H9 (cell line): ENCODE measurements at regions not wholly inside any gene's neighbourhood (a gene's known extent, or its start where the extent isn't known, plus 50 kb on each side); places are given as distances from the start of the nearest gene placed in this dataset.

Experiments used
- DNase-seq: peaks from one replicate; pipeline ENCODE4 v3.0.0-alpha.2; 2017
- H2AFZ ChIP-seq: one replicate; pipeline ENCODE4 v1.6.1; 2013; ENCODE audit warnings: mild to moderate bottlenecking, low read length, control low read depth, moderate library complexity
- H2AK5ac ChIP-seq: 2 replicates; pipeline ENCODE4 v1.6.1; 2013; ENCODE audit warnings: low read length, control low read depth, mixed read lengths; ENCODE audit not compliant: insufficient read length
- H2BK120ac ChIP-seq: one replicate; pipeline ENCODE4 v1.6.1; 2013; ENCODE audit warnings: low read depth, mild to moderate bottlenecking, low read length, control low read depth, inconsistent platforms; ENCODE audit not compliant: poor library complexity, severe bottlenecking
- H2BK12ac ChIP-seq: 2 replicates; pipeline ENCODE4 v1.6.1; 2013; ENCODE audit warnings: low read length, control low read depth, mixed read lengths, low read depth; ENCODE audit not compliant: insufficient read length
- H2BK15ac ChIP-seq: 2 replicates; pipeline ENCODE4 v1.6.1; 2013; ENCODE audit warnings: low read depth, low read length, control low read depth
- H2BK20ac ChIP-seq: one replicate; pipeline ENCODE4 v1.6.1; 2013; ENCODE audit warnings: low read depth, mild to moderate bottlenecking, low read length, control low read depth, inconsistent platforms; ENCODE audit not compliant: poor library complexity, severe bottlenecking
- H2BK5ac ChIP-seq: 2 replicates; pipeline ENCODE4 v1.6.1; 2013; ENCODE audit warnings: low read length, control low read depth, mixed read lengths; ENCODE audit not compliant: insufficient read length
- H3K14ac ChIP-seq: 2 replicates; pipeline ENCODE4 v1.6.1; 2013; ENCODE audit warnings: low read length, control low read depth; ENCODE audit not compliant: insufficient read depth
- H3K18ac ChIP-seq: 2 replicates; pipeline ENCODE4 v1.6.1; 2013; ENCODE audit warnings: low read depth, mild to moderate bottlenecking, mixed read lengths, low read length, control low read depth; ENCODE audit not compliant: insufficient read length
- H3K23ac ChIP-seq: 2 replicates; pipeline ENCODE4 v1.6.1; 2013; ENCODE audit warnings: low read length, control low read depth, mixed read lengths, low read depth; ENCODE audit not compliant: insufficient read length
- H3K23me2 ChIP-seq: 2 replicates; pipeline ENCODE4 v1.6.1; 2013; ENCODE audit warnings: low read depth, mild to moderate bottlenecking, mixed read lengths, low read length, control low read depth; ENCODE audit not compliant: insufficient read length, poor library complexity, severe bottlenecking
- H3K27ac ChIP-seq: 2 replicates; pipeline ENCODE4 v1.5.1; 2013; ENCODE audit warnings: low read length, control low read depth, mixed read lengths, low read depth; ENCODE audit not compliant: insufficient read length
- H3K27me3 ChIP-seq: 2 replicates; pipeline ENCODE4 v1.6.1; 2013; ENCODE audit warnings: low read length, control low read depth, inconsistent platforms; ENCODE audit not compliant: insufficient read depth
- H3K4ac ChIP-seq: 2 replicates; pipeline ENCODE4 v1.6.1; 2013; ENCODE audit warnings: low read depth, mild to moderate bottlenecking, control low read depth, inconsistent platforms, low read length, moderate library complexity
- H3K4me1 ChIP-seq: 2 replicates; pipeline ENCODE4 v1.6.1; 2013; ENCODE audit warnings: low read length, control low read depth, inconsistent platforms; ENCODE audit not compliant: insufficient read depth
- H3K4me2 ChIP-seq: 2 replicates; pipeline ENCODE4 v1.6.1; 2013; ENCODE audit warnings: low read length, control low read depth, mixed read lengths; ENCODE audit not compliant: insufficient read length, insufficient read depth
- H3K56ac ChIP-seq: 2 replicates; pipeline ENCODE4 v1.6.1; 2013; ENCODE audit warnings: low read depth, mild to moderate bottlenecking, mixed read lengths, low read length, control low read depth; ENCODE audit not compliant: insufficient read length
- H3K79me1 ChIP-seq: 2 replicates; pipeline ENCODE4 v1.6.1; 2013; ENCODE audit warnings: low read depth, mild to moderate bottlenecking, moderate library complexity, low read length, control low read depth, inconsistent platforms; ENCODE audit not compliant: insufficient read depth, poor library complexity, severe bottlenecking
- H3K79me2 ChIP-seq: 2 replicates; pipeline ENCODE4 v1.6.1; 2013; ENCODE audit warnings: low read length, control low read depth, inconsistent platforms; ENCODE audit not compliant: insufficient read depth
- H3K9ac ChIP-seq: 2 replicates; pipeline ENCODE4 v1.6.1; 2013; ENCODE audit warnings: low read length, control low read depth, mixed read lengths; ENCODE audit not compliant: insufficient read length; ENCODE audit errors: extremely low read depth
- H3K9me3 ChIP-seq: one replicate; pipeline ENCODE4 v1.6.1; 2013; ENCODE audit warnings: low read depth, low read length, inconsistent platforms; ENCODE audit not compliant: control insufficient read depth
- H3T11ph ChIP-seq: one replicate; pipeline ENCODE4 v1.6.1; 2013; ENCODE audit warnings: mild to moderate bottlenecking, low read length, control low read depth, inconsistent platforms
- H4K20me1 ChIP-seq: one replicate; pipeline ENCODE4 v1.6.1; 2013; ENCODE audit not compliant: control insufficient read depth, insufficient read length, insufficient read depth
- H4K5ac ChIP-seq: 2 replicates; pipeline ENCODE4 v1.6.1; 2013; ENCODE audit warnings: low read depth, mild to moderate bottlenecking, mixed read lengths, low read length, control low read depth; ENCODE audit not compliant: insufficient read length
- H4K8ac ChIP-seq: replicated peaks from 2 replicates; pipeline ENCODE4 v1.6.1; 2013; ENCODE audit warnings: low read length, control low read depth, mixed read lengths, low read depth; ENCODE audit not compliant: insufficient read length
- H4K91ac ChIP-seq: 2 replicates; pipeline ENCODE4 v1.6.1; 2013; ENCODE audit warnings: low read depth, mild to moderate bottlenecking, moderate library complexity, mixed read lengths, low read length, control low read depth; ENCODE audit not compliant: insufficient read length
- H3K27ac Mint-ChIP-seq, 3 experiments: 2 replicates in 2 of 3; 3 replicates in 1 of 3; pipeline ENCODE4 v1.8.0; 2020 to 2021; ENCODE audit warnings: mixed read lengths in 3 of 3, mild to moderate bottlenecking in 1 of 3, moderate library complexity in 1 of 3
- H3K27me3 Mint-ChIP-seq: 2 replicates; pipeline ENCODE4 v1.8.0; 2021; ENCODE audit warnings: low read depth, mild to moderate bottlenecking, moderate library complexity, mixed read lengths
- H3K36me3 Mint-ChIP-seq, 3 experiments: 2 replicates in 2 of 3; 3 replicates in 1 of 3; pipeline ENCODE4 v1.8.0; 2020 to 2021; ENCODE audit warnings: low read depth in 3 of 3, mixed read lengths in 3 of 3; ENCODE audit not compliant: insufficient read depth in 1 of 3
- H3K4me1 Mint-ChIP-seq, 2 experiments: 2 replicates each; pipeline ENCODE4 v1.8.0; 2020; ENCODE audit warnings: mixed read lengths in 2 of 2
- H3K4me3 Mint-ChIP-seq, 2 experiments: 2 replicates in 1 of 2; 3 replicates in 1 of 2; pipeline ENCODE4 v1.8.0; 2020 to 2021; ENCODE audit warnings: mild to moderate bottlenecking in 2 of 2, mixed read lengths in 2 of 2, moderate library complexity in 1 of 2
- H3K9me3 Mint-ChIP-seq, 2 experiments: 2 replicates in 1 of 2; 3 replicates in 1 of 2; pipeline ENCODE4 v1.8.0; 2020; ENCODE audit warnings: mild to moderate bottlenecking in 2 of 2, mixed read lengths in 2 of 2, moderate library complexity in 1 of 2
- WGBS: extraction: QIAGEN DNeasy Blood & Tissue Kit; methylation state at CpG from one replicate; pipeline ENCODE4 v1.1.7; 2013; ENCODE audit warnings: missing lambda C conversion rate, low lambda C conversion rate, mixed read lengths; ENCODE audit not compliant: insufficient read length; ENCODE audit errors: extremely low coverage; 5-methylcytosine and 5-hydroxymethylcytosine counted together
- TF ChIP-seq, protein P1 (sequence below): fragments of 200-600 bp; sonication (generic); conservative IDR thresholded peaks from 3 replicates; pipeline ENCODE4 v1.8.0; 2021; ENCODE audit warnings: antibody characterized with exemption, mild to moderate bottlenecking

- H2AFZ ChIP-seq: no peak overlapping the region
- H3K27ac Mint-ChIP-seq: no peak overlapping the region
These were observed 176.9 kb upstream of the CITED2 start for GRCh38 chr6:139551376-139551775.

More at GRCh38 chr6:139551376-139551775, 176.9 kb upstream of the CITED2 start:
- Histone ChIP-seq H3T11ph (no peak overlapping the region), H3K56ac (no peak overlapping the region), H3K4me1 (no peaks in the 10 kb centered on the region), H3K27ac (no peak overlapping the region), H2BK120ac (no peak overlapping the region), H3K27me3 (no peaks in the 10 kb centered on the region), H4K20me1 (no peaks in the 10 kb centered on the region), H3K79me2 (no peaks in the 10 kb centered on the region), H3K18ac (no peak overlapping the region), H3K23me2 (no peaks in the 10 kb centered on the region), H2AK5ac (no peak overlapping the region), H3K23ac (no peak overlapping the region), H3K14ac (no peak overlapping the region), H3K4me2 (no peak overlapping the region), H2BK15ac (no peak overlapping the region), H3K4ac (no peak overlapping the region), H3K79me1 (no peaks in the 10 kb centered on the region), H4K8ac (no peak overlapping the region), H3K9ac (no peak overlapping the region), H2BK5ac (no peak overlapping the region), H2BK12ac (no peak overlapping the region), H3K9me3 (no peaks in the 10 kb centered on the region), H4K5ac (no peak overlapping the region), H4K91ac (no peak overlapping the region), H2BK20ac (no peak overlapping the region)
- Mint-ChIP-seq H3K4me3 (no peak overlapping the region), H3K36me3 (no peaks in the 10 kb centered on the region), H3K4me1 (peaks cover 9 to 22% of the 10 kb centered on the region in 2 experiments), H3K27me3 (no peaks in the 10 kb centered on the region), H3K9me3 (no peaks in the 10 kb centered on the region)
- TF ChIP-seq, protein P1, sequence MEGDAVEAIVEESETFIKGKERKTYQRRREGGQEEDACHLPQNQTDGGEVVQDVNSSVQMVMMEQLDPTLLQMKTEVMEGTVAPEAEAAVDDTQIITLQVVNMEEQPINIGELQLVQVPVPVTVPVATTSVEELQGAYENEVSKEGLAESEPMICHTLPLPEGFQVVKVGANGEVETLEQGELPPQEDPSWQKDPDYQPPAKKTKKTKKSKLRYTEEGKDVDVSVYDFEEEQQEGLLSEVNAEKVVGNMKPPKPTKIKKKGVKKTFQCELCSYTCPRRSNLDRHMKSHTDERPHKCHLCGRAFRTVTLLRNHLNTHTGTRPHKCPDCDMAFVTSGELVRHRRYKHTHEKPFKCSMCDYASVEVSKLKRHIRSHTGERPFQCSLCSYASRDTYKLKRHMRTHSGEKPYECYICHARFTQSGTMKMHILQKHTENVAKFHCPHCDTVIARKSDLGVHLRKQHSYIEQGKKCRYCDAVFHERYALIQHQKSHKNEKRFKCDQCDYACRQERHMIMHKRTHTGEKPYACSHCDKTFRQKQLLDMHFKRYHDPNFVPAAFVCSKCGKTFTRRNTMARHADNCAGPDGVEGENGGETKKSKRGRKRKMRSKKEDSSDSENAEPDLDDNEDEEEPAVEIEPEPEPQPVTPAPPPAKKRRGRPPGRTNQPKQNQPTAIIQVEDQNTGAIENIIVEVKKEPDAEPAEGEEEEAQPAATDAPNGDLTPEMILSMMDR: no peak
- DNase-seq: no peak
- no CpG with 5 or more reads among the region's 2 CpGs for WGBS
